K562 (cell line): ENCODE measurements at regions not wholly inside any gene's neighbourhood (a gene's known extent, or its start where the extent isn't known, plus 50 kb on each side); places are given as distances from the start of the nearest gene placed in this dataset.
"Not testable (repeated sequence)": the region's sequence is repeated elsewhere in the genome, so short reads cannot be mapped to it uniquely, and the experiment has no call there.

Experiments used
- ATAC-seq: fragments of 200-7000 bp; cut with Tn5 transposase; 3 replicates; pipeline ENCODE4 v1.9.1; 2020; ENCODE audit warnings: moderate library complexity
- BruUV-seq: library from RNA; stranded (reverse); fragments of 400-500 nt; replicated peaks from 2 replicates; lab custom pipeline; 2021; lab: Mats Ljungman, UMichigan
- CTCF ChIA-PET: fragments of 300-600 bp; formaldehyde crosslinking; extraction: SDS; loops from one replicate; lab custom pipeline; 2021; ENCODE audit warnings: low intra/inter-chr PET ratio; lab: Yijun Ruan, JAX
- POLR2A ChIA-PET: fragments of 300-600, 350-650 bp; sonication (Branson Sonifier 250); formaldehyde crosslinking; extraction: SDS; loops from one replicate; lab custom pipeline; 2021; ENCODE audit warnings: antibody characterized with exemption, inconsistent platforms; lab: Yijun Ruan, JAX
- DNase-seq, 4 experiments: peaks; one replicate each; pipeline versions ENCODE4 v3.0.0 to v3.0.0-alpha.2; 2011 to 2018; ENCODE audit warnings: low spot score in 3 of 4, mixed read lengths in 3 of 4; ENCODE audit errors: extremely low read depth in 1 of 4
- FAIRE-seq: peaks from 2 replicates; lab custom pipeline; 2011; peaks lifted over from hg19 to GRCh38; lab: Jason Lieb, UNC
- H2AFZ ChIP-seq: 2 replicates; pipeline ENCODE4 v1.6.0; 2011; ENCODE audit warnings: low read depth, low read length, control low read depth, inconsistent platforms
- H3K27ac ChIP-seq: fragments of 200-600 bp; 3 replicates; pipeline ENCODE4 v1.8.0; 2011; ENCODE audit warnings: low read depth, mild to moderate bottlenecking, control low read depth, inconsistent platforms, low read length, moderate library complexity, mixed read lengths; ENCODE audit errors: extremely low read depth
- H3K27me3 ChIP-seq, 2 experiments: fragments of 300-600 bp in 1 of 2; 2 replicates in 1 of 2; 3 replicates in 1 of 2; pipeline versions ENCODE4 v1.6.0 to v1.8.0; 2011; ENCODE audit warnings: inconsistent platforms in 2 of 2, low read length in 2 of 2, mild to moderate bottlenecking in 1 of 2, mixed read lengths in 1 of 2, moderate library complexity in 1 of 2; ENCODE audit not compliant: control insufficient read depth in 2 of 2, insufficient read depth in 2 of 2
- H3K36me3 ChIP-seq: fragments of 300-600 bp; 3 replicates; pipeline ENCODE4 v1.8.0; 2011; ENCODE audit warnings: mild to moderate bottlenecking, low read length, inconsistent platforms; ENCODE audit not compliant: control insufficient read depth, insufficient read depth
- H3K4me1 ChIP-seq, 2 experiments: fragments of 200-600 bp in 1 of 2; replicated peaks in 1 of 2; 2 replicates in 1 of 2; 3 replicates in 1 of 2; pipeline versions ENCODE4 v1.5.1 to v1.8.0; 2011; ENCODE audit warnings: inconsistent platforms in 2 of 2, low read length in 2 of 2, mild to moderate bottlenecking in 1 of 2, mixed read lengths in 1 of 2, moderate library complexity in 1 of 2; ENCODE audit not compliant: control insufficient read depth in 2 of 2, insufficient read depth in 2 of 2
- H3K4me2 ChIP-seq: 2 replicates; pipeline ENCODE4 v1.6.1; 2011; ENCODE audit warnings: low read length, control low read depth, inconsistent platforms, mixed read lengths; ENCODE audit not compliant: insufficient read depth
- H3K4me3 ChIP-seq: fragments of 200-600 bp; sonication (generic), shearing (Covaris generic); 2 replicates; pipeline ENCODE4 v1.5.1; 2016; ENCODE audit warnings: control low read depth, inconsistent platforms
- H3K79me2 ChIP-seq: fragments of 200-600 bp; 3 replicates; pipeline ENCODE4 v1.8.0; 2011; ENCODE audit warnings: low read length, inconsistent platforms; ENCODE audit not compliant: control insufficient read depth, insufficient read depth
- H3K9ac ChIP-seq, 2 experiments: 2 replicates each; pipeline versions ENCODE4 v1.6.0 to v1.6.1; 2011; ENCODE audit warnings: low read depth in 2 of 2, low read length in 2 of 2, control low read depth in 1 of 2, inconsistent platforms in 1 of 2, mild to moderate bottlenecking in 1 of 2, mixed read lengths in 1 of 2; ENCODE audit not compliant: insufficient read depth in 1 of 2
- H3K9me1 ChIP-seq: one replicate; pipeline ENCODE4 v1.6.0; 2011; ENCODE audit warnings: inconsistent platforms, mild to moderate bottlenecking, low read length, moderate library complexity; ENCODE audit not compliant: control insufficient read depth, insufficient read depth
- H3K9me3 ChIP-seq: replicated peaks from 2 replicates; pipeline ENCODE4 v1.5.1; 2011; ENCODE audit warnings: low read depth, low read length, inconsistent platforms; ENCODE audit not compliant: control insufficient read depth, insufficient read depth
- H4K20me1 ChIP-seq: replicated peaks from 2 replicates; pipeline ENCODE4 v1.6.1; 2011; ENCODE audit warnings: low read length, inconsistent platforms, mixed read lengths; ENCODE audit not compliant: control insufficient read depth, insufficient read depth
- GTF2E2 ChIP-seq: fragments of 200-800 bp; sonication (Bioruptor generic); IDR thresholded peaks from 2 replicates; pipeline ENCODE4 v1.6.1; 2016; ENCODE audit warnings: missing genetic modification characterization, missing compliant biosample characterization
- POLR2AphosphoS5 ChIP-seq: IDR thresholded peaks from 2 replicates; pipeline ENCODE4 v1.6.1; 2011; ENCODE audit warnings: mild to moderate bottlenecking, low read depth, low read length, moderate library complexity; ENCODE audit not compliant: control insufficient read depth, insufficient read depth
- POLR3A ChIP-seq: IDR thresholded peaks from 2 replicates; pipeline ENCODE4 v1.6.1; 2011; ENCODE audit warnings: borderline replicate concordance, mild to moderate bottlenecking, moderate library complexity; ENCODE audit not compliant: insufficient read length, insufficient read depth; ENCODE audit errors: extremely low read depth
- ZNF274 ChIP-seq: IDR thresholded peaks from 2 replicates; pipeline ENCODE4 v1.6.1; 2011; ENCODE audit warnings: low read depth, mild to moderate bottlenecking, low read length, moderate library complexity, borderline replicate concordance
- WGBS: fragments of 100-300 bp; shearing (Covaris generic); methylation state at CpG from one replicate; pipeline ENCODE4 v1.1.6; 2016; ENCODE audit warnings: low coverage, mixed read lengths; ENCODE audit not compliant: insufficient coverage; ENCODE audit errors: missing lambda C conversion rate; 5-methylcytosine and 5-hydroxymethylcytosine counted together
- in situ Hi-C: fragments of 300-500 bp; cut with MboI; formaldehyde crosslinking; loops from 4 replicates; pipeline ENCODE4 v1.15.0; 2018; ENCODE audit warnings: inconsistent platforms, mixed read lengths
- intact Hi-C: fragments of 100-400 bp; cut with micrococcal nuclease; formaldehyde crosslinking; loops from 2 replicates; pipeline ENCODE4 v1.14.2; 2022
- TF ChIP-seq, protein P1 (sequence below), 2 experiments: IDR thresholded peaks; 2 replicates each; pipeline ENCODE4 v1.6.1; 2012; ENCODE audit warnings: improper control_type of control experiment in 2 of 2, low read depth in 2 of 2, low read length in 2 of 2, borderline replicate concordance in 1 of 2

DNA sequence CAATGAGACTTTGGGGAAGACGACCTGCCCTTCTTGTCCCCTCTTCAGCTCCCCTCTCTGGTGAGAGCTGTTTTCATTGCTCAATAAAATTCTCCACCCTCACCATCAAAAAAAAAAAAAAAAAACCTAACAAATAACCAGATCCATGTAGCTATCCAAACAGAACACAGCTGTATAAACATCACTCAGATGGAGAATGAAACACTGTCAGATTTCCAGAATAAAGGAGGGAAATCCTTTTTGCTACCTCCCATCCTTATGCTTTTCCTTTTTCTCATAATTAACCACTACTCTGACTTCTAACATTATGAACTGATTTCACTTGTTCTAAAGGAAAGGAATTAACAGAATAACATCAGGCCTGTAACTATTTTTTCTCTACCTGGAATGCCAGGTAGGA lies 155.6 kb downstream of the PPP4R3C start:
- Histone ChIP-seq H3K4me2 (no peak overlapping the region), H3K9ac (no peak overlapping the region), H2AFZ (no peak overlapping the region), H3K36me3 (no peaks in the 10 kb centered on the region), H3K4me3 (no peak overlapping the region), H3K4me1 (no peaks in the 10 kb centered on the region), H3K9me1 (no peaks in the 10 kb centered on the region), H3K9me3 (no peaks in the 10 kb centered on the region), H3K79me2 (no peaks in the 10 kb centered on the region), H3K27ac (no peak overlapping the region), H4K20me1 (no peaks in the 10 kb centered on the region), H3K27me3 (no peaks in the 10 kb centered on the region)
- TF ChIP-seq, protein P1, sequence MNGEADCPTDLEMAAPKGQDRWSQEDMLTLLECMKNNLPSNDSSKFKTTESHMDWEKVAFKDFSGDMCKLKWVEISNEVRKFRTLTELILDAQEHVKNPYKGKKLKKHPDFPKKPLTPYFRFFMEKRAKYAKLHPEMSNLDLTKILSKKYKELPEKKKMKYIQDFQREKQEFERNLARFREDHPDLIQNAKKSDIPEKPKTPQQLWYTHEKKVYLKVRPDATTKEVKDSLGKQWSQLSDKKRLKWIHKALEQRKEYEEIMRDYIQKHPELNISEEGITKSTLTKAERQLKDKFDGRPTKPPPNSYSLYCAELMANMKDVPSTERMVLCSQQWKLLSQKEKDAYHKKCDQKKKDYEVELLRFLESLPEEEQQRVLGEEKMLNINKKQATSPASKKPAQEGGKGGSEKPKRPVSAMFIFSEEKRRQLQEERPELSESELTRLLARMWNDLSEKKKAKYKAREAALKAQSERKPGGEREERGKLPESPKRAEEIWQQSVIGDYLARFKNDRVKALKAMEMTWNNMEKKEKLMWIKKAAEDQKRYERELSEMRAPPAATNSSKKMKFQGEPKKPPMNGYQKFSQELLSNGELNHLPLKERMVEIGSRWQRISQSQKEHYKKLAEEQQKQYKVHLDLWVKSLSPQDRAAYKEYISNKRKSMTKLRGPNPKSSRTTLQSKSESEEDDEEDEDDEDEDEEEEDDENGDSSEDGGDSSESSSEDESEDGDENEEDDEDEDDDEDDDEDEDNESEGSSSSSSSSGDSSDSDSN (IDR thresholded peaks at IDR 0.05; ENCODE audit: borderline replicate concordance in 1 of 2, low read depth in 2 of 2, low read length in 2 of 2), result no peak
- TF ChIP-seq GTF2E2 (tag), result no peak
- TF ChIP-seq ZNF274, result no peak
- no peak for TF ChIP-seq POLR2AphosphoS5
- no peak for TF ChIP-seq POLR3A
- BruUV-seq, result no TSS peak
- CTCF ChIA-PET, result no interaction called here
- intact Hi-C loops, result no loop called here
- ATAC-seq (no peak), FAIRE-seq (no peak), DNase-seq (no peak)
- WGBS, result no CpG with 5 or more reads among the region's 1 CpG
- POLR2A ChIA-PET, result no interaction called here
- in situ Hi-C loops, result no loop called here

DNA sequence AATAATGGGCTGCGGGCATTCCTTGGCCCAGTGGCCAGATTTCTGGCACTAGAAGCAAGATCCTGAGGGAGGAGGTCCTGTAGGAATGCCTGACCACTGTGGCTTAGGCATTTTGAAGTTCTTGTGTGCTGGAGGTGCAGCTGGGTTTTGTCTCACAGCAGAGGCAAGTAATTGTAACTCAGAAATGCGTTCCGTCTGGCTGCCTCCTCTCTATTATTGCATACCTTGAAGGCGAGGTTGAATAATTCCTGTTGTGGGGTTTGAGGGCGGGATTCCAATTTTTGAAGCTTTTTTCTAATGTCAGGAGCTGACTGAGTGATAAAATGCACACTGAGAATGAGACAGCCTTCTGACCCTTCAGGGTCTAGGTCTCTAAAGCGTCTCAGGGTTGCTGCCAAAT lies 170.6 kb downstream of the PPP4R3C start:
- H3K9me1 ChIP-seq, ATAC-seq, FAIRE-seq, H3K36me3 ChIP-seq, H3K4me2 ChIP-seq, BruUV-seq, H3K9me3 ChIP-seq, H3K27ac ChIP-seq, POLR2A ChIA-PET, H3K4me1 ChIP-seq, H4K20me1 ChIP-seq, H3K4me3 ChIP-seq, CTCF ChIA-PET, in situ Hi-C loops, DNase-seq, intact Hi-C loops, H2AFZ ChIP-seq, H3K27me3 ChIP-seq, H3K9ac ChIP-seq, H3K79me2 ChIP-seq: not testable (repeated sequence)
- WGBS, result 0% methylated on average over 6 of the region's 6 CpGs
